ENCODE measurements at regions not wholly inside any gene's neighbourhood (a gene's known extent, or its start where the extent isn't known, plus 50 kb on each side); places are given as distances from the start of the nearest gene placed in this dataset.

- no peak overlapping the region for H3K4me3 ChIP-seq (ENCODE audit: low read length)
- no peak overlapping the region for H3K27ac ChIP-seq (ENCODE audit: low read depth in 1 of 2, low read length in 2 of 2)
Observed at GRCh38 chr12:5364036-5364770, 67.7 kb upstream of the NTF3 start.

DNA sequence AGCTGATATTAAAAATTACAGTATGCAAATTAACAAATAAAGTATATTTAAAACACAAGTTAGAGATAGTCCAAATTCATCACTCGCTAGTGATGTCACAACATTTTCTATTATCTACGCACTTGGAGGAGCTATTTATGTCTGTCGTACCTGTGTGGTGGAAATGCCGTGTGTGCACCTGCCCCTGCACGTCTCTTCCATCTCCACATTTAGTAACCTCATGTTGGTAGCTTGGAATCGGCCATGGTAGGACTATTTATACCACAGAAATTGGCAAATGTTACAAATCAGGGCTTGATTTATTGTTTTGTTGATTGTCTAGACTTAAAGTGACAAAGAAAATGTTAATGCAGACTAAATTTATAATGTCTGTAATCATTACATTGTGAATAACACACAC lies 62.6 kb upstream of the NTF3 start:
- Mint-ChIP-seq H3K4me3 (no peak overlapping the region), H3K36me3 (ENCODE audit: low read depth) (no peaks in the 10 kb centered on the region), H3K27me3 (peaks cover 3% of the 10 kb centered on the region), H3K9me3 (no peaks in the 10 kb centered on the region), H3K27ac (no peak overlapping the region), H3K4me1 (ENCODE audit: low read depth) (no peaks in the 10 kb centered on the region)
- ChIA-PET CTCF (no interaction called here), POLR2A (no interaction called here)
- Histone ChIP-seq H3K27ac (ENCODE audit: low read depth in 1 of 2, low read length in 2 of 2) (no peak overlapping the region), H3K9me3 (ENCODE audit: control insufficient read depth in 1 of 2, insufficient read depth in 1 of 2, low read length in 2 of 2) (no peaks in the 10 kb centered on the region), H3K27me3 (ENCODE audit: control insufficient read depth in 1 of 2, insufficient read depth in 2 of 2, low read length in 2 of 2) (peaks cover 0 to 3% of the 10 kb centered on the region in 2 experiments), H3K36me3 (ENCODE audit: insufficient read depth, low read length) (no peaks in the 10 kb centered on the region), H3K4me3 (ENCODE audit: low read length) (no peak overlapping the region), H3K4me1 (ENCODE audit: insufficient read depth, low read length) (no peaks in the 10 kb centered on the region)
- TF ChIP-seq, protein P1, sequence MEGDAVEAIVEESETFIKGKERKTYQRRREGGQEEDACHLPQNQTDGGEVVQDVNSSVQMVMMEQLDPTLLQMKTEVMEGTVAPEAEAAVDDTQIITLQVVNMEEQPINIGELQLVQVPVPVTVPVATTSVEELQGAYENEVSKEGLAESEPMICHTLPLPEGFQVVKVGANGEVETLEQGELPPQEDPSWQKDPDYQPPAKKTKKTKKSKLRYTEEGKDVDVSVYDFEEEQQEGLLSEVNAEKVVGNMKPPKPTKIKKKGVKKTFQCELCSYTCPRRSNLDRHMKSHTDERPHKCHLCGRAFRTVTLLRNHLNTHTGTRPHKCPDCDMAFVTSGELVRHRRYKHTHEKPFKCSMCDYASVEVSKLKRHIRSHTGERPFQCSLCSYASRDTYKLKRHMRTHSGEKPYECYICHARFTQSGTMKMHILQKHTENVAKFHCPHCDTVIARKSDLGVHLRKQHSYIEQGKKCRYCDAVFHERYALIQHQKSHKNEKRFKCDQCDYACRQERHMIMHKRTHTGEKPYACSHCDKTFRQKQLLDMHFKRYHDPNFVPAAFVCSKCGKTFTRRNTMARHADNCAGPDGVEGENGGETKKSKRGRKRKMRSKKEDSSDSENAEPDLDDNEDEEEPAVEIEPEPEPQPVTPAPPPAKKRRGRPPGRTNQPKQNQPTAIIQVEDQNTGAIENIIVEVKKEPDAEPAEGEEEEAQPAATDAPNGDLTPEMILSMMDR (IDR thresholded peaks at IDR 0.05), result no peak
- intact Hi-C loops (cut with DNase I, micrococcal nuclease), result no loop called here
- ATAC-seq (ENCODE audit: poor library complexity), result no peak
- DNase-seq, result no peak

More at GRCh38 chr12:5364036-5364770, 67.7 kb upstream of the NTF3 start:
- DNase-seq (no peak), ATAC-seq (ENCODE audit: poor library complexity) (no peak)
- intact Hi-C loops (cut with DNase I, micrococcal nuclease), result no loop called here
- Mint-ChIP-seq H3K4me3 (no peak overlapping the region), H3K36me3 (ENCODE audit: low read depth) (no peaks in the 10 kb centered on the region), H3K4me1 (ENCODE audit: low read depth) (no peaks in the 10 kb centered on the region), H3K27ac (no peak overlapping the region), H3K27me3 (peaks cover 3% of the 10 kb centered on the region), H3K9me3 (no peaks in the 10 kb centered on the region)
- CTCF ChIA-PET, result no interaction called here
- H3K27me3 ChIP-seq (ENCODE audit: control insufficient read depth in 1 of 2, insufficient read depth in 2 of 2, low read length in 2 of 2), result no peaks in the 10 kb centered on the region
- no peaks in the 10 kb centered on the region for H3K36me3 ChIP-seq (ENCODE audit: insufficient read depth, low read length)
- H3K9me3 ChIP-seq (ENCODE audit: control insufficient read depth in 1 of 2, insufficient read depth in 1 of 2, low read length in 2 of 2), result no peaks in the 10 kb centered on the region
- H3K4me1 ChIP-seq (ENCODE audit: insufficient read depth, low read length), result no peaks in the 10 kb centered on the region
- TF ChIP-seq, protein P1 (IDR thresholded peaks at IDR 0.05), result no peak
- POLR2A ChIA-PET, result no interaction called here

DNA sequence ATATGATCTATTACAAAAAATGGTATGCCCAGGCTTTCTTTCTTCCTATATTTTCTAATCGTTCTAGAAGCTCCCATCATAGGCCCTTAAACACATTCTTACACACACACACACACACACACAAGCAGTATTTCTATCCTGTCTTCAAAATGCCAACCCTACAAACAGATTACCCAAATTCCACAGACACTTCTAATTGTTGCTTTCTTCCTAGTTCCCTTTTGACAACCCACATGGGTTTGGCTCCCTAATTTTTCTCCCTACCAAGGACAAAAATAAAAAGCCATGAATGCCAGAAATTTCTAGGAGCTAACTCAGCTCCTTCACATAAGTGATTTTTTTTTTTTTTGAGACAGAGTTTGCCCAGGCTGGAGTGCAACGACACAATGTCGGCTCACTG lies 60.3 kb upstream of the NTF3 start:
- intact Hi-C loops (cut with DNase I, micrococcal nuclease), result no loop called here
- H3K27ac ChIP-seq (ENCODE audit: low read depth in 1 of 2, low read length in 2 of 2), result no peak overlapping the region
- no peaks in the 10 kb centered on the region for H3K36me3 Mint-ChIP-seq (ENCODE audit: low read depth)
- H3K27me3 Mint-ChIP-seq, result no peaks in the 10 kb centered on the region
- no peaks in the 10 kb centered on the region for H3K9me3 ChIP-seq (ENCODE audit: control insufficient read depth in 1 of 2, insufficient read depth in 1 of 2, low read length in 2 of 2)
- ChIA-PET CTCF (no interaction called here), POLR2A (no interaction called here)
- no peak overlapping the region for H3K4me3 ChIP-seq (ENCODE audit: low read length)
- H3K4me1 Mint-ChIP-seq (ENCODE audit: low read depth), result no peaks in the 10 kb centered on the region
- no peak overlapping the region for H3K4me3 Mint-ChIP-seq
- H3K36me3 ChIP-seq (ENCODE audit: insufficient read depth, low read length), result no peaks in the 10 kb centered on the region
- no peak for ATAC-seq (ENCODE audit: poor library complexity)
- H3K4me1 ChIP-seq (ENCODE audit: insufficient read depth, low read length), result no peaks in the 10 kb centered on the region
- peaks cover 0 to 3% of the 10 kb centered on the region in 2 experiments for H3K27me3 ChIP-seq (ENCODE audit: control insufficient read depth in 1 of 2, insufficient read depth in 2 of 2, low read length in 2 of 2)
- DNase-seq, result no peak
- no peaks in the 10 kb centered on the region for H3K9me3 Mint-ChIP-seq
- TF ChIP-seq, protein P1 (IDR thresholded peaks at IDR 0.05), result no peak
- H3K27ac Mint-ChIP-seq, result no peak overlapping the region

Measured in CD4-positive, alpha-beta T cell (primary cell).